ENCODE measurements at regions not wholly inside any gene's neighbourhood (a gene's known extent, or its start where the extent isn't known, plus 50 kb on each side); places are given as distances from the start of the nearest gene placed in this dataset.

- DNase-seq = no peak
Observed at GRCh38 chr3:36201546-36201945, 178.8 kb upstream of the STAC start.

DNA sequence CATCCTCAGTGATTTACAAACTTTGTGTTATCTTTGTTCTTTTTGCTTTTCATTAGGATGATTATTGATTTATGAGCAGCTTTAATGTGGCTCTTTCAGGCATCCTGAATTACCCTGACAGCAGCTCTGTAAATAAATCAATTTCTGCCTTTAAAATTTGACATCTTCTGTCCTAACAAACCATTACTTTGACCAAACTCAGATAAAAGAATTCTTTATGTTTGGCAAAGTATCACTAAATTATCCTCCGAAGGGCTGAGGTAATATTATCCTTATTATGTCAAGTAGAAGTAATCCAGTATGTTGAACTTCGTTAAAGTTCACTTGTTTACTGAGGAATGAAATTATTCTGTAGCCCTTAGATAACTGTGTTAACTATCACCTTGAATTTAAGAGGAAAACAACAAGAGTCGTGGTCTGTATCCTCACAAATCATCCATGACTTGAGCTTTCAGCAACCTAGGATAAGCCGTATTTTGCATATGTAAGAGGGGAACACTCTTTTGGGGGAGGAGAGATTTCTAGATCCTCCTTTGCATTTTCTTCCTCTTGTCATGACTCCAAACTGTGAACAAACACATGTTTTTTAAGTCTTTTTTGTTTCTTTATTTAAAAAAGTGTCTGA lies 173.2 kb upstream of the STAC start:
- no peak for DNase-seq

DNA sequence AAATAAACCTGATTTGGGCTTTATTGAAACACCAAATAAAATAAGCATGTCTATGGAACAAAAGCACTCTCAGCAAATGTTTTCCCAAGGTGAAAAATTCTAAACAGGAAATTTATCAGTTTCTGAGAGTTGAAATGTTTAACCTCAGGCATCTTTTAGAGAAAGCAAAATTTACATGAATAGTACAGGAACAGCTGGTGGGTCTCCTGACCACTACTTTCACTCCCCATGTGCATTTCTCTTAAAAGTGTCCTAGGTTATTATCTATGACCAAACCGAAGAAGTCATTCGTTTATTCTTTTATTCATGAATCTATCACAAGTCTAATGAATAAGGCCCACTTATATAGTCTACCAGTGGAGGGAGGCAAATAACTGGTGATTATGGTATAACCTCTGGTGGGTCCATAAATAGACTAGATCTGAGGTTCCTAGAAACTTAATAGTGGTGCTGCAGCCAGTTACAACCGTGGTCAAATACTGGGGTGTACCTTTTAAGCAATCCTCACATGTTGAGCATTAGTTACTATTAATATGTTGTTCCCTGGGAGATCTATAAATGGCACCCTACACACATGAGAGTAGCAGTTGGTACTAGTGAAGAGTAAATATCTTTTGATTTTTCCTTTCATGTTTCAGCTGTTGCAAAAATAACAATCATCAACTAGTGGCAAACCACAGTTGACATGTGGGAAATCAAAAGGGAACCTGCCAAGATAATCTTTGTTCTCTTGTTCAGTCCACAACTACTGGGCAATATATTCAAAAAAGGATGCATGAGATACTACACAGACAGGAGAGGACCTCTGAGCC lies 169.3 kb upstream of the STAC start:
- no peak for DNase-seq

GRCh38 chr3:36211652-36211999 lies 168.7 kb upstream of the STAC start:
- no peak for DNase-seq

GRCh38 chr3:36212251-36212650 lies 168.1 kb upstream of the STAC start:
- no peak for DNase-seq

DNA sequence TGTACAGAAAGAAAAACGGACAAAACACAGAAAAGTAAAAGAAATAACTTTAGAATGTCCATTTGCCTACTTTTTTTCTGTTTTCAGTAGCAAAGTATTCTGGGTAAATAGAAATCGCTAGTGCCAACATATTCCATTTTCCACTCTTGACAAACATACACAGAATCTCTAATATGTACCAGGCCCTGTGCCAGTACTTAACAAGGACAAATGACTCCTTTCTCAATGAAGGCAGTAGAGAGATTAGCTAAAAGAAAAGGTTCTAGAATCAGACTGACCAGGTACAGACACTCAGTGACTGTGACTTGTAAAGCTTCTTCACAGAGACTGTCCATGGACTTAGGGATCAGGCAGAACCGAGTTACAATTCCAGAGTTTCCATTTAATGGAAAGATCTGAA lies 165.8 kb upstream of the STAC start:
- no peak for DNase-seq

DNA sequence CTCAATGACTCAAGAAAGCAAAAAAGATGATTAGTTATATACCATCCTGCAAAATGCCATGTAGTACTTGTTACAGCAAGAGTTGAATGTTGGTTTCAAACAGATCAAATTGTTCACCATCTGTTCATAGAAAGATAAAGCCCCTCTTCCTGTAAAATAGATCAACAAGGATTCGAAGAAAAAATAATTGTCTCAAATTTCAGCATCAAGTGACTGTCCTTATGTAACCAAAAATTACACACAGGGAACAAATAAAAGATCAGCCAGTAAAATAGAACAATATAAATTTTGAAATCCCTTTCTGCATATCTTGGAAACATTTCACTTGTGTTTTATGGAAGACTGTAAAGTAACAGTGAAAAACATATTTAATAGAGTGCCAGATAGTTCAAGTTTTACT lies 165.1 kb upstream of the STAC start:
- DNase-seq = no peak

DNA sequence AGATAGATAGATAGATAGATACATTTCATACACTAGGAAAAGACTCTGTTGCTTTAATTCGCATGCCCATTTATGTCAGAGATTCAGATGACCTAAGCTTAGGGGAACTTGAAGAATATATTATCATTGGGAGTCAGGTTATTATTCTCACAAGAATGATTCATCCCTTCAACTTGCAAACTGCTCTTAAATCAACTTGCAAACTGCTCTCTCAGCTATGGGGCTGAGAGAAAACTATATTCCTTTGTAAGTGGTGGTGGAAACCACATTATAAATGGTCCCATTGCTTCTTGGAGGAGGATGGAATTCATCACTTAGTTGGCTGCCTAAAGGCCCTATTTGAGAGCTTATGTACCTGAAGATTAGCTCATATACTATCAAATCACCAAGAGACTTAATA lies 160.9 kb upstream of the STAC start:
- no peak for DNase-seq

- DNase-seq = no peak
Observed at GRCh38 chr3:36220173-36220572, 160.1 kb upstream of the STAC start.

GRCh38 chr3:36221975-36222374 lies 158.3 kb upstream of the STAC start:
- DNase-seq = no peak

DNA sequence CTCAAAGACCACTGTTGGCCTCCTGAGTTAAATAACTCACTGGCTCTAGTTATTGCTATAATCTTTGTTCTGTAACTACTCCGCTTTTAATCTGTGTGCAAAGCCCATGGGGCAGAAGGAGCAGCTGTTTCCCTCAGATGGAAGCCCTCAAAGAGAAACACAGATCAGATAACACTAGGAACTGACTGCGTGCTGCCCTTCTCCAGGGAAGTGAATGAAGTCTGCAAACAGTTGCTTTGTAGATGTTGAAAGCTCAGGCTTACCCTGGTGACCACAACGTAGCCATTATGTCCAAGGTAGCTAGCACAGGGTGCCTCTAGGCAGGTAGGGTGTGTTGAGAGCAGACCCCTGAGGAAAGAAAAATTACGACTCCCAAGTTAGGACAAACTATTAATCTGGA lies 152.3 kb upstream of the STAC start:
- DNase-seq = no peak

GRCh38 chr3:36229496-36229895 lies 150.8 kb upstream of the STAC start:
- no peak for DNase-seq

GRCh38 chr3:36232797-36233489 lies 147.4 kb upstream of the STAC start:
- DNase-seq = no peak

- no peak for DNase-seq
Observed at GRCh38 chr3:36244728-36245127, 135.6 kb upstream of the STAC start.

- no peak for DNase-seq
Observed at GRCh38 chr3:36248374-36248773, 131.9 kb upstream of the STAC start.

- DNase-seq = no peak
Observed at GRCh38 chr3:36250191-36250590, 130.1 kb upstream of the STAC start.

DNA sequence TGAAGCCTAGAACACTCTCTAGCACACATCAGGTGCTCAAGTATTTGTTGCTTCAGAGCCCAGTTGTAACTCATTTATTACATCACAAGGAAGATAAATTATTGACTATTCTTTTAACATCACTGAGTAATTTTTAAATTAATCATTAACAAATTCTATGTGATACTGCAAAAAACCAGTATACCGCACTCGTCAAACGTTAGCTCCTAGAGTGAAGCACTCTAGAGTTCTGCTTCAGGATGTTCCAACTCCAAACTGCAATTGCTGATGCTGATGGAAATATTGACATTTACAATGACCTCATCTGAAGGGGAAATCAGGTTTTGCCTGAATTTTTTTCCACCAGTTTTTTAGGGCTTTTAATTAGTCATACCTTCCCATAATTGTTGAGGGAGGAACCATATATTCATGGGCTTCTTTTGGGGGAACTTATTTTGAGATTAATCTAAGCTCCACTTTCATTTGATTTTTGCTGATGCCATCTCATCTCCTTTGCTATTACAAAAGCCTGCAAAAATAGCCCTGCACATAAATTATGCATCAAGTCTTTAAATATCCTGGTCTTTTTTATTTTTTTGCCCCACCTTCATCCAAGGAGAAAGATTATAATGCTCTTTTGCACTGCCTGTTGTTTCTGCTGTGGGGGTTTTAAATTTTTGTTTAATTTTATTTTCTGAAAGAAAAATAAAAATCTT lies 123.0 kb upstream of the STAC start:
- no peak for DNase-seq

DNA sequence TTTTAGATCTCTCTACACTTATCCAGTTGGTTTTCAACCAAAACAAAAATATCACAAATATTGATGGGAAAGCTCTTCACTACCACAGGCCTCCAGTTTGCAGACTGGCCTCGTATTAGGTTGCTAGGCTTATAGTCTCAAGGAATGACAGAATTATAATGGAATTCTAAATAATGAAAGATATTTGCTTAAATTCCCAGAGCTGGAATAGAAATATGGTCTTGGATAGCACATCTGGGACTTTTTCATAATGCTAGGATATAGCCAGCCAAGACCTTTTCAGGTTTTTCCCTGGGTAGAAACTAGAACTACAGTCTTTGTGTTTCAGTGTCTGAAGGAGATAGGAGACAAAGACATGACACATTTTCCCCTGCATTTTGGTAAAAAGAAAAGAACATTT lies 121.9 kb upstream of the STAC start:
- DNase-seq = no peak

DNA sequence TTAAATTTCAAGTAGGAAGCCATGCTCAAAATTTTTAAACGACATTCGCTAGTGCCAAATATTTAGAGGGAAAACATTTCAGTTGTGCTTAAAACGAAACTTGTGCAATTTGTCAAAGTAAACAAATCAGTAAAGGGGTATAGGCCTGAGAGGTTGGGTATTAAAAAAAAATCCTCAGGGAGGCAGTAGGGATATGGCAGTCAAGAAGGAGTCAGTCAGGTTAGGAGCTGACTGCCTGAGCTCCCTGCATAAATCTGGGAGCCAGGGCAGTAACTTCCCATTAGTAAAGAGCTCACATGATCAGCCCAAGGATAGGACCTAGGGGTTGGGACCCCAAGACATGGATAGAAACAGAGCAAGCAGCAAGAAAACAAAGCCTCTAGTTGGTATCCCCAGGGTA lies 120.7 kb upstream of the STAC start:
- DNase-seq = no peak

DNA sequence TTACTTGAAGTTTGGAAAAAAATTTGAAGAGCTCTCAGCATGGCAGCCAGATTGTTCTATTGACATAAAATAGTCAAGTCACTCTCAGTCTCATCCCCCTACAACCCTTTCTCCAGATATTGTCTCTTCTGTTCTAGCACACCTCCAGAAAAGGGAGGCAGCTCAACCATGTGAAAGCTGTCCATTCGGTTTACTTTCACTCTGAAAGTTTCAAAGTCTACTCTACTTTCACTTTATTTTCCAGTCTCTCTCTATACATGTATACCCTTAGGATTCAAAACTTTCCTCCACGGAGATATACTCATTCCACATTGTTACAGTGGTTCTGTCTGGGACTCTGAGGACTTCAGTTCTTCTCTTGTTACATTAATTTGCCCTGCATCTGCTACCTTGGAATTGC lies 111.0 kb upstream of the STAC start:
- DNase-seq = no peak

DNA sequence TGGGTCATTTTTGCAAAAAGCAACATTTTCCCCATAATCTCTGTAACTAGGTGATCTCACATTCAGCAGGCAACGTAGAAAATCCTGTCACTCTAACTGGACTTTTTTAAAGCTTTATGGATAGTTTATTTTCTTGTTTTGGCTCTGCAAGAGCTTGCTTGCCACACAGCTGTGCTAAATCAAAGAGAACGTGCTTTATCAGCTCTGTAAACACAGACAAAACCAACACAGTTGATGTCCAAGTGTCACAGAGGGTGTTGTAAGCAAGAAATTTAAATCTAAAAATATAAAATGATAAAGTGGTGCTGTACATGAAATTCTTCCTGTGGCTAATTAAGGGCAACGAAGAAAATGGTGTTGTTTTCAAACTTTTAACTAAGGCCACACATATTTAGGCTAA lies 97.5 kb upstream of the STAC start:
- DNase-seq = no peak

DNA sequence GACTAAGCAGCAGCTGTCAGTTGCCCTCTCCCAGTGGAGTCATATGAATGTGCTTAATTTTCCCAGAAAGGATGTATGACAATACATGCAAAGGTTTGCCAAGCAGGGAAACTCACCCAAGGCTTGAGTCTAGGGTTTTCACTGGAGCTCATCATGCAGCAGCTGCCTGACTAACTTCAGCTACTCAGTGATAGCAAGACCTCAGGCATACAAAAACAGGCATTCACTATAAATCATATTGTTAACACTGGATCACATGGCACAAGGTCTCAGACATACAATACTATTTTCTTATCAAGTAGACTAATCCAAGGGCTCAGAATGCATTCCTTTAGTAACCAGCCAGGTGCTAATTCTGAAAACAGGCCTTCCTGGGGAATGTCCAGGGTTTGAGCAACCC lies 85.0 kb upstream of the STAC start:
- no peak for DNase-seq

GRCh38 chr3:36297195-36297594 lies 83.1 kb upstream of the STAC start:
- DNase-seq = no peak

- DNase-seq = no peak
Observed at GRCh38 chr3:36298188-36298587, 82.1 kb upstream of the STAC start.
